Vagina (tissue), 2 donors: ENCODE measurements at regions not wholly inside any gene's neighbourhood (a gene's known extent, or its start where the extent isn't known, plus 50 kb on each side); places are given as distances from the start of the nearest gene placed in this dataset.

Experiments used
- CTCF ChIP-seq, 3 experiments: fragments of 450-650 bp in 2 of 3; fragments of 200-600 bp in 1 of 3; sonication (generic) in 1 of 3; IDR thresholded peaks; one replicate each; pipeline ENCODE4 v1.5.1; 2017 to 2019; ENCODE audit warnings: antibody characterized with exemption in 3 of 3, mild to moderate bottlenecking in 2 of 3, moderate library complexity in 2 of 3
- POLR2A ChIP-seq, 2 donors: fragments of 450-650 bp; IDR thresholded peaks; one replicate each; pipeline ENCODE4 v1.6.1; 2017; ENCODE audit warnings: antibody characterized with exemption in 2 of 2, mild to moderate bottlenecking in 2 of 2, moderate library complexity in 2 of 2

- TF ChIP-seq POLR2A (IDR thresholded peaks at IDR 0.05), result no peak
- TF ChIP-seq CTCF (IDR thresholded peaks at IDR 0.05), result no peak
These were observed 360.8 kb upstream of the NEGR1 start for GRCh38 chr1:72643142-72643541.
